HG02852 (cell line): ENCODE measurements at regions not wholly inside any gene's neighbourhood (a gene's known extent, or its start where the extent isn't known, plus 50 kb on each side); places are given as distances from the start of the nearest gene placed in this dataset.

Experiments used
- ATAC-seq: cut with Tn5 transposase; IDR thresholded peaks from one replicate; pipeline ENCODE4 v1.9.1; 2021; ENCODE audit warnings: mild to moderate bottlenecking, moderate library complexity; ENCODE audit not compliant: unreplicated experiment

DNA sequence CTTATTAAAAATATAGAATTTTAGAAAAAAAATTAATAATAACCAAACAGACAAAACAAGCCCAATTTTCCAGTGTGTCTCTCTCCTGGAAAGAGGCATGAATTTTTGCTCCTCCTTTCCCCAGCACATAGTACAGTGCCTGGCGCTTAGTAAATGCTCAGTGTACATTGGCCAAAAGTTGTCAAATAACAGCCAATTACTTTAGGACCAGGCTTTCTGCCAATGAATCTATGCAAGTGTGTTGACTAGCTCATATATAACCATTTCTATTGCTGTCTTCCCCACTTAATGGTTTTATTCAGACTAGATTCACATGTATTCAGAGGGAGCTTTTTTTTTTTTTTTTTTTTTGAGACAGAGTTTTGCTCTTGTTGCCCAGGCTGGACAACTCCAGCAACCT is 120.1 kb upstream of the CD180 start:
- no peak for ATAC-seq

DNA sequence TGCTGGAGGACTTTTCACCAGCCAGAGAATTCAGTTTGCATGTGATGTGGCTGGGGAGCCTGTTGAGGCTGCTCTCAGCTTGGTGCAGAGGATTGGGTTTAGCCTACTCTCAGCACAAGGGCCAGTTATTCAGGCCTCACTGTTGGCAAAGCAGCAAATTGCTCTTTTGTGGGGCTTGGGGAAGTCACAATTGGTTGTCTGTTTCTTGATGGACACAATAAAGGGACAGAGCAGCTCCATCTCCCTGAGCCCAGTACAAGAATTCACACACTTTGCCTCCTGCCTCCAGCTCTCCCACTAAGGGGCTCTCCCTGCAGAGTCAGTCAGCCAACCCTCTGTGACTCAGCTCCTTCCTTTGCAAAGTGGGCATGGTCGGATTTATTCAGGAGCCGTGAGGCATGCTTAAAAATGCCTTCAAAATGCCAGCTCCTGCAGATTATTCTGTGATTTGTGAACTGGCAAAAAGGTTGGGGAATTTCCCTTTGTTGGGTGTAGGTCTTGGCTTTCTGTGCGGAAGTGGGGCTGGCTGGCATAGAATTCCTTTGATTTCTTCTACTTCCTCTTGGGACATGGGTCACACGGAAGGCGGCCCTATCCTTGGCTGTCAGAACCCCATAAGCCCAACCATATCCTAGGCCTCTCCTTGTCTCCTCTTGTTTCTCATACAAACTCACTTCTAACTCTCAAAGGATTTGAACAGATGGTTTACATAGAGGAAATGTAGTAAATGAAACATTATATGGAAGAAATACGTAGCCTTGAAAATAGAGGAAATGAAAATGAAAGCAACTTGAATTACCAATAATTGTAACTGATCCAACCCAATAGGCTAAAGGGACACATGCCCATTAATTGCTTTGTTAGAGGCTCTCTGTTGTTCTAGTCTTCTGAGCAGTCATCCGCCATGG is 118.7 kb upstream of the CD180 start:
- no peak for ATAC-seq

DNA sequence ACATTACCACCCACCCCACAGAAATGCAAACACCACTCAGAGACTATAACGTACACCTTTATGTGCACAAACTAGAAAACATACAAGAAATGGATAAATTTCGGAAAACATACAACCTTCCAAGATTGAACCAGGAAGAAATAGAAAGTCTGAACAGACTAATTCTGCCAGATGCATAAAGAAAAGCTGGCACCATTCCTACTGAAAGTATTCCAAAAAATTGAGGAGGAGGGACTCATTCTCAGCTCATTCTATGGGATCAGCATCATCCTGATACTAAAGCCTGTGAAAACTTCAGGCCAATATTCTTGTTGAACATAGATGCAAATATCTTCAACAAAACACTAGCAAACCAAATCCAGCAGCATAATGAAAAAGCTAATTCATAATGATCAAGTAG is 115.1 kb upstream of the CD180 start:
- ATAC-seq = no peak

DNA sequence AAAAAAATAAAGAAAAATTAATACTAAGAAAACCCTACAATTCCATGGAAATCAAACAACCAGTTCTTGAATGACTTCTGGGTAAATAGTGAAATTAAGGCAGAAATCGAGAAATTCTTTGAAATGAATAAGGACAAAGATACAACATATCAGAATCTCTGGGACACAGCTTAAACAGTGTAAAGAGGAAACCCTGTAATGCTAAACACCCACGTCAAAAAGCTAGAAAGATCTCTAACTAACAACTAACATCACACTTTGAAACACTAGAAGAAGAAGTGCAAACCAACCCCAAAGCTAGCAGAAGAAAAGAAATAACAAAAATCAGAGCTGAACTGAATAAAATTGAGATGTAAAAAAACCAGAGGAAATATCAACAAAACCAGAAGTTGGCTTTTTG is 114.6 kb upstream of the CD180 start:
- ATAC-seq = no peak

DNA sequence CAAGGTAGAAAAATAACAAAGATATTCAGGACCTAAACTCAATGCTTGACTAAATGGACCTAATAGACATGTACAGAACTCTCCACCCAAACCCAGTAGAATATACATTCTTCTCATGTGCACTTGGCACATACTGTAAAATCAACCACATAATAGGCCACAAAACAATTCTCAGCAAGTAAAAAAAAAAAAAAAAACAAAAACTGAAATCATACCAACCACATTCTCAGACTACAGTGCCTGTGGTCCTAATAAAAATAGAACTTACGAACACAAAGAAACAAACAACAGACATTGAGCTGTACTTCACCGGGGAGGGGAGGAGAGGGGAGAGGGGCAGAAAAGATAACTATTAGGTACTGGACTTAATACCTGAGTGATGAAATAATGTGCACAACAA is 114.1 kb upstream of the CD180 start:
- no peak for ATAC-seq

DNA sequence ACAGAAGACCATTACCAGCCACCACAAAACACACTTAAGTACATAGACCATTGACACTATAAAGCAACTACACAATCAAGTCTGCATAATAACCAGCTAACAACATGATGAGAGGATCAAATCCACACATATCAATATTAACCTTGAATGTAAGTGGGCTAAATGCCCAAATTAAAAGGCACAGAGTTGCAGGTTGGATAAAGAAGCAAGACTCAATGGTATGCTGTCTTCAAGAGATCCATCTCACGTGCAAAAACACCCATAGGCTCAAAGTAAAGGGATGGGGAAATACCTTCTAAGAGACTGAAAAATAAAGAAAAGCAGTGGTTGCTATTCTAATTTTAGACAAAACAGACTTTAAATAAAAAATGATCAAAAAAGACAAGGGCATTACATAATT is 113.6 kb upstream of the CD180 start:
- no peak for ATAC-seq

DNA sequence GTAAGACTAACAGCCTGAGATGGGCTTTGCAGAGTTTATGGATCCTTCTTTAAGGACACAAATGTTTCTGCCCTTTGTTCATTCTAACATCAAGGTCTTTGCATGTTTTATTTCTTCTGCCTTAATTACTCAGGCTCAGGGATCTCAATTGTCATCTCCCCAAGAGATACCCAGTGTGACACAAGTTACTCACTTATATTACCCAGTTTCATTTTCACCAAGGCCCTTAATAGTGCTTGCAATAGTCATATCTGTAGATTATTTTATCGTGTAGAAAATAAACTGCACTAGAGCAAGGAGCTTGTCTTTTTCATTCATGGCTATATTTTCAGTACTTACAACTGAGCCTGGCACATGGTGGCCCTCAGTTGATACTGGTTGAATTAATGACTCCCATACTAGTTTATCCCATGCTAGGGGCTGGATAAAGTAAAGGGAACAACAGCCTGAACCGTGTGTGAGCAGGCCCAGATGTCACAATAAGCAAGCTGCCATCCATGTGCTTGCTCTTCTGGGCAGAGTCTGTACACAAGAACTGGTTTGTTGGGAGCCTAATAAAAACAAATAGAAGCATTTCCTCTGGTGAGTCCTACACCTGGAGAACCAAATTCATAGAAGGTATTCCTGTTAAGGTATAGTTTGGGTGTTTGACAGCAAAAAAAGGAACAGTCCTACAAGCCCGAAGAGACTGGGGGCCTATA is 112.5 kb upstream of the CD180 start:
- ATAC-seq = no peak

DNA sequence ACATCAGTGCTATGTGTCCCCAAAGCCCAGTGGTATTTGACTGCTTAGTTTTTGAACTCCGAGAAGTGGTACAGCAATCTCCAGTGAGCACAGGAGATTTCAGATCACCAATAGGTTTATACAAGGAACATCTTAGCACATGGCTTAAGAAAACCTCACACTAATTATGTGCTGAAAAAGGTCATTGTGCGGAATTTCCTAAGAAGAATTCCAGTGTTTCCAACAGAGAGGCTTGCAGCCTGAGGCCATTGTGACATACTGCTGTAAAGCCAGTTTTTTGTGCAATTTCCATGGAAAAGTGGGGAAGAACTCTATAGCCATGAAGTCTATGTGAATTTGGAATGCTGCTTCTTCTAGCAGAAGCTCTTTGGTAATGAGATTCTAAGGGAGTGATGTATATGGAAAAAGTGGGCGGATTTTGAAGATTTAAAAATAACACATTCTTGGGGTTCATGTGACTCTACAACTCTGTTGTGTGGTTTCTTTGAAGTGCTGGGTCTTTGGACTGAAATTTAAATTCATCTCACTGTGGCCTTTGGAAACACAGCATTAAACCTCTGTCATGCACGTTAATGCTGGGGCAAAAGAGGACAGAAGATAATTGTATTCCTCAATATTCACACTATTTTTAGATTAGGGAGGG is 110.5 kb upstream of the CD180 start:
- no peak for ATAC-seq

DNA sequence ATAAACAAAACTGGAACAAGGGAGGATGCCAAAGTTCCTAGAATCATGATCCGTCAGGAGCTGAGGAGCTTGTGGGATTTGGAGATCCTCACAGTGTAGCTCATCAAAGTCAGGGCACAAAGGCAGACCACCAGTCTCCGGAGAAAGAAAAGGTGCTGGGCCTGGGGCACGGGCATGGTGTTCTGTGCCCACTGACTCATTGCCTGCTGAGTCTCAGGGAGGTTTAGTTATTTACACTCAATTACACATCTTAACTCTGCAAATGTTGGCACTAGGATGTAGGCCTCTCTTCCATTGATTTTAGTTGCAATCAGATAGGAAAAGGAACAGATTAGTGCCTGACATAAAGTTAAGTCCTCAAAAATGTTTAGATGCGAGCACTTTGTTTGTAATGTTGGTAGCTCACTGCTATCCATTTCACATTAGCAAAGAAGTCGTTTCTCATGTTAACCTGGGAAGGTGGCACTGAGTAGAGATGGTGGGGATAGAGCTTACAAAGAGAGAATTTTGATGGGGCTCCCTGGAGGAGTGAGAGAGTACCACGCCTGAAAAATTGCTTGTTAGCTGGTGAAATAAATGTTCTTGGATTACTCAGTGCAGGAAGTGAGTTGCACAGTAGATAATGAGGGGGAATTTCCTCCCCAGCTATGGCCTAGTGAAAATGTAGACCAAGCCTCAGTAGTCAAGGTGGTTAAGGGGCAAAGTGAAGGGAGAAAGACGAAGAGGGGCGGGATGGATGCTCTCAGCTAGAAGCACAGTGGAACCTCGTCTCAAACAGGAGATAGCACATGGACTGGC is 109.5 kb upstream of the CD180 start:
- no peak for ATAC-seq

DNA sequence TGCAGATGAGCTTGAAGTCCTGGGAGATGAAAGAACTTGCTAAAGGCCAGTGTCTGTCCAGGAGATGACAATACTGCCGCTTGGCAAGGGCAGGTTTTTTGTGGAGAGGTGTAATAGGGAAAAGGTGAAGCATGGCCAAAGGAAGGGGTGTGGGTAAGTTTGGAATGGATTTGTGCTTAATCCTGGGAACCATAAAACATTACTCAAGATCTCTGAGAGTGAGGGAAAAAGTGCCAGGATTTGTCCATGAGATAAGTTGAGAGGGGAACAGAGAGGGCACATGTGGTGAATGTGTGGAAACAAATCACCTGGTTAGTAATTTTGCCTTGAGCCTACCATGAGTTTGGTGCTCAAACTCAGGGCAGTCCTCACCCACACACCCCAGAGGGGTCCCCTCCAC is 108.8 kb upstream of the CD180 start:
- no peak for ATAC-seq

DNA sequence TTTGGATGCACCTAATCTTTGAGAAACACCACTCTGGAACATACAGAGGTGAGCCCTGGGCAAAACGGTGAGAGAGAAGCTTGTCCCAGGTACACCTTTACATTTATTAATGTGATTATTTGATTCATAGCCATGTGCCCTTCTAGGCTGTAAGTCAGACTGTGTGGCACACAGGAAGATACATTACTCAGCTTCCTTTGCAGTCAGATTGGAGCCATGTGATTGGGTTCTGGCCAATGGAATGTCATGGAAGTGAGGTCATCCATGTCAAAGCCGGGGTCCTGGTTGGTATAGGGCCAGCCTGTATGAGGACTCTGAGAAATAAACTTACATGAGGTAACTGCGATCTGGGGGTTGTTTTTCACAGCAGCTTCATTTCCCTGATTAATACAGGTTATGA is 106.8 kb upstream of the CD180 start:
- no peak for ATAC-seq

DNA sequence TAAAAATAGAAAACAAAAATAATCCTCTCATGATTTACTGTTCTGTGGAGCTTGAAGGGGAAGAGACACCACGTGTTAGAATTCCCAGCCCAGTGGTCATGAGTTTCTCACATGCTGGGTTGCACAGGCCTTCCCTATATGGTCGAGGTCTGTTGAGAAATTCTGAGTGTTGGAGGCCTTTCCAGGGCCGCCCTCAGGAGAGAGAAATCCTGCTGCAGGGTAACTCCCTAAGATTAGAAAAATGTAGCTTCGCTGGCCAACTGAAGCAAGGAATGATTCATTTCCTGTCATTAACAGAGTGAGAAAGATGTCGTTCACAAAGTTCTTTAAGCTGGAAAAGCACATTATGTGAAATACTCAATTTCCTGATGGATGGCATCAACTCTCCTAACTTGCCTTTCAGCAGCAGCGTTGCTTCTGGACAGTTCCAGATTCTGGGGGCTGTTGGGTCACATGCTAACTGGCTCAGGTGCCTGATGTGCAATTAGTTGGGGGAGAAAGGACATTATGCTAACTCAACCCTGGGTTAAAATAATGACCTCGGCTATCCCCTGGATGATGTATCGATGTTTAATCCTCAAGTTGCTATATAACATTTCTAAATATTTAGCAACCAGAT is 104.8 kb upstream of the CD180 start:
- ATAC-seq = no peak

DNA sequence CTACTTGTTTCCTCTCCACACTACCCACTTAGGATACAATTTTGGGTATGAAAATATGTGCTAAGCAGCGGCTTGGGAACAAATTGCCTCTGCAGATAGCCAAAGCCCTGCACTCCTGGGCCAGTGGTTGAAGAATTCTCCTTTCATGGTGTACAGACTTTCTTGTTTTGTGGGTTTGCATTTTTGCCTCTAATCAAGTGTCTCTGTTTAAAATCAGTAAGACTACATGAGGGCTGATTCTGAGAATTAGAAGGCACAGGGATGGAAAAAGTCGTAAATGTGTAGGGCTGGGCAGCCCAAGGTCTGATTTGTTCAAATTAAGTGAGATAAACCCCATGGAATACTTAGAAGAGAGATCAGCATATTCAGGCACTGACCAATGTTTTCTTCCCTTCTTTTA is 103.7 kb upstream of the CD180 start:
- no peak for ATAC-seq

DNA sequence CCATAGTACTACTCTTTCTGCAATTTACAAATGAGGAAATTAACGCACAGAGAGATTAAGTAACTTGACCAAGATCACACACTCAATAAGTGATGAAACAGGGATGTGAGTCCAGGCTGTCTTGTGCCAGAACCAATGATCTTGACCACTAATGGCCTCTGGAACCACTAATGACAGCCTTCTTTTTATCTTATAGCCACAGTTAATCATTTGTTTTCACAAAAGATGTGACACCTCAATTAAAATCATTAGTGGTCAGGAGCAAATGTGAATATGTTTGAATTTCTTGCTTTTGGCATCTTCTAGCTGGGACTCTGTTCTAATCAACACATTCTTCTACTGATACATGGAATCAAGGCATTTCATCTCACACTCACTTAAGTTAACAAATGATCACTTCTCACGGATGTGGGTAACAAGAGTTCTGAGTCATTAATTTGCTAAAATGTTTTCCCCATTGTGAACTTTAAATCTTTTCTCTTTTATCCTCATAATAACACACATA is 102.7 kb upstream of the CD180 start:
- no peak for ATAC-seq

DNA sequence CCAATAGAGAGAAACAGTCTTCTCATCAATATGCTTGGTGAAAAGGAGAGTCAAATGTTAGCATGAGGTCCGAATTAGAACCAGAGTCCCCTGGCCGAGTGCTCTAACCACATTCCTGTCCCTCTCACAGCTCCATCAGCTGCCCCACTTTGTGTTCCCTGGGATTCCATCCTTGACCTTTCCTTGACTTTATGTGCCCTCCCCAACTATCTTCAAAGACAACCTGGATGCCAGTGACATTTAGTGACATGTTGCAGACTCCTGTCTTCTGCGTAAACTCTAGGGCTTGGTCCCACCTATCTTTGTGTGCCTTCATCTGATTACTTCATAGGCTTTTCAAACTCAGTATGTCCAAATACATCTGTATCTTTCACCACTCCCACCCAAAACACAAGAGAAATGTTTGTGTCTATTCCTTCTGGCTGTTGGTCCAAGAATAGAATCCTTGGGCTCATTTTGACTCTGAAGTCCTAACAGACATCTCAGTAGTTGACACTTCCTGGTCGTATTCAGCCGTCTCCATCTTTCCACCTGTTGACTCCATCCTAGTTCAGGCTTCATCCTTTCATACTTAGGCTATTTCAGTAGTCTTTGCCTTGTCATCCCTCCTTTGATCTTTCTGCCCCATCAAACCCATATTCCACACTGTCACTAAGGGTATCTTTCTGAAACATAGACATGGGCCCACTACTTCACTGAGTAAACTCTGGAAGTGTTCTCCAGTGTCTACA is 101.4 kb upstream of the CD180 start:
- ATAC-seq = no peak

DNA sequence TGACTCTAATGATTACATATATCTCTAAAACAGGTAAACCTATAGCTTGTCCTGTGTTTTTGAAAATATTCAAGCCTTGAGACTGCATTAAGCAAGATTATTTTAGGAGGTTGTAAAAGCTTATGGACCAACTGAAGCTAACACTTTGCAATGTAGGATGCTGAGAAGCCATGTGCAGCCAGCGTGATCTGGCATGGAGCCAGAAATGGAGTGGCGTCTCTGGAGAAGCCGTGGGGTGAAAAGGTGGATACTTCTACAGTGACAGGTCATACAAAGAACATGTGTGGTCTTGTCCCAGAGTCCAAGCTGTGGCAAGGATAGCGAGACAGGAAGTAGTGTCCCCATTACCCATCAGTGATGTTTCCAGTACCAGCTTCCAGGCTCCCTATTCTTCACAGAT is 100.8 kb upstream of the CD180 start:
- ATAC-seq = no peak

DNA sequence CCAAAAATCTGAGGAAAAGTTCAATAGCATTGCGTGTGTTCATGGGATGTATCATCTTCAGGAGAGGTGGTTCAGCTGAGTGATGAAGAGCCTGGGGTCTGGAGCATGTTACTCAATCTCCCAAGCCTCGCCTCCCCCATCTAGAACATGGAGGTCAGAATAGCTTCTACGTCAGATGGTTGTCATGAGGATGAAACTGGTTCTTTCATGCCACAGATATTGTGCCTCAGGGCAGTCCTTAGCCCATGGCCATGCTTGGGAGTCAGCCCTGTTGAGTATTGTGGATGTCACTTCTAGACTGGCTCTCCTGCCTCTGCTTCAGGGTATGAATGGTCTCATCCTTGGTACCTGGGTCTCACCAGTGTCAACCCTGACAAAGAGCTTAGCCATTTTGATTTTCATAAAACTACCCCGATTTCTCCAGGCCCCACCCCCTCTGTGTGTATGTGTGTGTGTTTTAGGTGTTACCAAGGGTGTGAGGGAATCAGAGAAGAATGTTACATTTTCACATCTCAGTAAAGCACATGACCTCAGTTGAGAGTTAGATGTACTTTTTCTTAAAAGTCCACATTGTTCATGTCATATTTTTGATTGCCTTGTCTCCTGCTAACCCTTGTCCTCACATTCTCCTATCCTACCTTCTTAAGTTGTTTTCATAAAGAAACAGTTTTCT is 97.8 kb upstream of the CD180 start:
- ATAC-seq = no peak

DNA sequence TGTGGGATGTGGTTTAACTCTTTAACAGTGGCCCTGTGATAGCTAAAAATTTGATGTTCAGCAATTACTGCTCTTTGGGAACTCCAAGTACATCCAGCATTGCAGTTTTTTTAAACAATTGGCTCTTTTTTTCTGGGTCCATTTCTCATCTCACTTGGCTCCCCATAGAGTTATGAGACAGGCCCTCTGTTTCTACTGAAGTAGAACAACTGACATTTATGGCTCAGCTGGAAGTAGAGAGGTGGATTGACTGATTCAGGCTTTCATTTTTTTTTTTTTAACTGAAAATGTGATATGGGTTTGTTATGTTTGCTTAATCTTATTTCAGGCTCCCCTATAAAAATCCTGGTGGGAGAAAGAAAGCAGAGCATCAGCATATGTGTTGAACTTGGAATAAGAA is 96.6 kb upstream of the CD180 start:
- ATAC-seq = no peak

DNA sequence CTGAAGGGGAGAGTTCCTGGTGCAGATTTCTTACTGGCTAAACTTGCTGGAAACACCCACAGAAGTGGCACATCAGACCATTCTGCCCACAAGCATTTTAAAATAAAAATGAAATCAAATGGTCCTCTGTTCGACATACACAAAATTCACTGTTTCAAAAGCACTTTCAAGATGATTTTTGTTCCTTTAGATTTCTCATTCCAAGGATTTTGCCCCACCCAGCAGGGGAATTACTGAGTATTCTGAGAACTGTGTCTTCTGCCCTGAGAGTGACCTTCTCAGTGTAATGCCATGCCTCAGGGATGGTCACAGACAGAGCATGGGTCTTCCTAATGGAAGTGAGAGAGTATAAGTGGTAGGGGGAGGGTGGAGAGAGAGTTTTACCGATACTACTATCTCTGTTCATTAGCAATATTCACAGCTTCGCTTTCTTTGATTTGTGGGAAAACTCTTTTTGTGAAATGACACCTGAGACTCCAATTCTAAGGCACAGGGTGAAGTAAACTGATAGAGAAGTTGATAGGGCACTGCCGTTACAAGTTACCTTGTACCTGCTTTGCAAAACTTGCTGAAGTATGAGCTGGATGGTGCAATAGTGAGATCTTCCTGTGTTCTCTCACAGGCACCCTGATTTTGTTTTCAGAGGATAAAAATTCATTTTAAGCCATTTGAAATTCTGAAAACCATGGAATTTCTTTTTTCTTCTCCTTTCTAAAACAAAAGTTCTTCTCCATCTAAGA is 95.8 kb upstream of the CD180 start:
- no peak for ATAC-seq
